HL-60 (cell line): ENCODE measurements at regions not wholly inside any gene's neighbourhood (a gene's known extent, or its start where the extent isn't known, plus 50 kb on each side); places are given as distances from the start of the nearest gene placed in this dataset.

ENCODE experiments used
- DNase-seq, 2 experiments: peaks; one replicate each; pipeline ENCODE4 v3.0.0-alpha.2; 2010 to 2020; ENCODE audit warnings: low read depth in 1 of 2, low spot score in 1 of 2
- H3K27ac ChIP-seq: fragments of 250-450 bp; sonication (Bioruptor Pico); replicated peaks from 2 replicates; pipeline ENCODE4 v1.5.1; 2020; ENCODE audit warnings: mild to moderate bottlenecking, moderate library complexity
- H3K27me3 ChIP-seq: fragments of 250-450 bp; sonication (Bioruptor Pico); 2 replicates; pipeline ENCODE4 v1.5.1; 2021; ENCODE audit warnings: mild to moderate bottlenecking, moderate library complexity; ENCODE audit not compliant: insufficient read depth, poor library complexity, severe bottlenecking
- H3K4me3 ChIP-seq: replicated peaks from 2 replicates; pipeline ENCODE4 v1.5.1; 2011; ENCODE audit warnings: mild to moderate bottlenecking, control low read depth, low read length; ENCODE audit not compliant: insufficient read depth
- CTCF ChIP-seq: IDR thresholded peaks from one replicate; pipeline ENCODE4 v1.5.1; 2011; ENCODE audit warnings: low read length, control low read depth, inconsistent platforms; ENCODE audit not compliant: insufficient read depth
- GABPA ChIP-seq: IDR thresholded peaks from 2 replicates; pipeline ENCODE4 v1.6.1; 2012; ENCODE audit warnings: low read depth
- POLR2AphosphoS5 ChIP-seq: IDR thresholded peaks from 2 replicates; pipeline ENCODE4 v1.6.1; 2012; ENCODE audit warnings: low read depth
- SPI1 ChIP-seq: IDR thresholded peaks from 2 replicates; pipeline ENCODE4 v1.6.1; 2012; ENCODE audit warnings: low read depth, mild to moderate bottlenecking, borderline replicate concordance
- TF ChIP-seq, protein P1 (sequence below): IDR thresholded peaks from 2 replicates; pipeline ENCODE4 v1.6.1; 2012; ENCODE audit warnings: low read depth; ENCODE audit not compliant: insufficient replicate concordance

- DNase-seq, result no peak
- Histone ChIP-seq H3K4me3 (no peak overlapping the region), H3K27me3 (no peaks in the 10 kb centered on the region), H3K27ac (no peak overlapping the region)
- TF ChIP-seq GABPA (no peak), SPI1 (no peak), CTCF (no peak), POLR2AphosphoS5 (no peak)
- TF ChIP-seq, protein P1, sequence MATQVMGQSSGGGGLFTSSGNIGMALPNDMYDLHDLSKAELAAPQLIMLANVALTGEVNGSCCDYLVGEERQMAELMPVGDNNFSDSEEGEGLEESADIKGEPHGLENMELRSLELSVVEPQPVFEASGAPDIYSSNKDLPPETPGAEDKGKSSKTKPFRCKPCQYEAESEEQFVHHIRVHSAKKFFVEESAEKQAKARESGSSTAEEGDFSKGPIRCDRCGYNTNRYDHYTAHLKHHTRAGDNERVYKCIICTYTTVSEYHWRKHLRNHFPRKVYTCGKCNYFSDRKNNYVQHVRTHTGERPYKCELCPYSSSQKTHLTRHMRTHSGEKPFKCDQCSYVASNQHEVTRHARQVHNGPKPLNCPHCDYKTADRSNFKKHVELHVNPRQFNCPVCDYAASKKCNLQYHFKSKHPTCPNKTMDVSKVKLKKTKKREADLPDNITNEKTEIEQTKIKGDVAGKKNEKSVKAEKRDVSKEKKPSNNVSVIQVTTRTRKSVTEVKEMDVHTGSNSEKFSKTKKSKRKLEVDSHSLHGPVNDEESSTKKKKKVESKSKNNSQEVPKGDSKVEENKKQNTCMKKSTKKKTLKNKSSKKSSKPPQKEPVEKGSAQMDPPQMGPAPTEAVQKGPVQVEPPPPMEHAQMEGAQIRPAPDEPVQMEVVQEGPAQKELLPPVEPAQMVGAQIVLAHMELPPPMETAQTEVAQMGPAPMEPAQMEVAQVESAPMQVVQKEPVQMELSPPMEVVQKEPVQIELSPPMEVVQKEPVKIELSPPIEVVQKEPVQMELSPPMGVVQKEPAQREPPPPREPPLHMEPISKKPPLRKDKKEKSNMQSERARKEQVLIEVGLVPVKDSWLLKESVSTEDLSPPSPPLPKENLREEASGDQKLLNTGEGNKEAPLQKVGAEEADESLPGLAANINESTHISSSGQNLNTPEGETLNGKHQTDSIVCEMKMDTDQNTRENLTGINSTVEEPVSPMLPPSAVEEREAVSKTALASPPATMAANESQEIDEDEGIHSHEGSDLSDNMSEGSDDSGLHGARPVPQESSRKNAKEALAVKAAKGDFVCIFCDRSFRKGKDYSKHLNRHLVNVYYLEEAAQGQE, result no peak
Observed at GRCh38 chr3:30464381-30464780, 142.0 kb upstream of the TGFBR2 start.

DNA sequence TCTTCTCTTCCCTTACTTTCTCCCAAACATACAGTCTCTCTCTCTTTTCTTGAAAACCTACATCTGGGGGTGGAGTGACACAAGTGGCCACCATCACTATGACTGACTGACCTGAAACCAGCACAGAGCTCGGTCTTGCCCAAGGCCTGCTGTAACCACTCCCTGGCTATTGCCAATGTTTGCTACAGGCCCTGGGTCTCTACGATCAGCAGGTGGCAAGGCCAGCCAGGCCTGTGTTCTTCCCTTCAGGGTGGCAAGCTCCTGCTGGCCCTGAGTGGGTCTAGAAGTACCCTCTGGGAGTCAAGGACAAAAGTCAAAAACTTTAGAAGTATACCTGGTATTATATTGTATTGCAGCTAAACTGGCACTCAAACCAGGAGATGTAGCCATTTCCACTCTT, 140.9 kb upstream of the TGFBR2 start:
- no peak for DNase-seq
- Histone ChIP-seq H3K27me3 (no peaks in the 10 kb centered on the region), H3K4me3 (no peak overlapping the region), H3K27ac (no peak overlapping the region)
- no peak for TF ChIP-seq SPI1
- no peak for TF ChIP-seq POLR2AphosphoS5
- no peak for TF ChIP-seq GABPA
- TF ChIP-seq, protein P1, result no peak
- TF ChIP-seq CTCF, result no peak

- no peak for TF ChIP-seq GABPA
- no peak for TF ChIP-seq POLR2AphosphoS5
- no peak for TF ChIP-seq SPI1
- TF ChIP-seq, protein P1, result no peak
- no peak for TF ChIP-seq CTCF
- no peak overlapping the region for H3K4me3 ChIP-seq
- no peak for DNase-seq
- H3K27me3 ChIP-seq, result no peaks in the 10 kb centered on the region
- H3K27ac ChIP-seq, result no peak overlapping the region
Observed at GRCh38 chr3:30467596-30468238, 138.7 kb upstream of the TGFBR2 start.
